HUES48 (cell line): ENCODE measurements at regions not wholly inside any gene's neighbourhood (a gene's known extent, or its start where the extent isn't known, plus 50 kb on each side); places are given as distances from the start of the nearest gene placed in this dataset.
"Not testable (repeated sequence)": the region's sequence is repeated elsewhere in the genome, so short reads cannot be mapped to it uniquely, and the experiment has no call there.

ENCODE experiments used
- H3K27ac ChIP-seq: one replicate; pipeline ENCODE4 v1.7.0; 2013; ENCODE audit warnings: low read depth, low read length, inconsistent platforms
- H3K27me3 ChIP-seq: 2 replicates; pipeline ENCODE4 v1.6.1; 2013; ENCODE audit warnings: mild to moderate bottlenecking, low read length; ENCODE audit not compliant: control insufficient read depth, insufficient read depth
- H3K36me3 ChIP-seq: 2 replicates; pipeline ENCODE4 v1.6.1; 2013; ENCODE audit warnings: low read length; ENCODE audit not compliant: control insufficient read depth, insufficient read depth
- H3K4me1 ChIP-seq: 2 replicates; pipeline ENCODE4 v1.6.1; 2013; ENCODE audit warnings: mild to moderate bottlenecking, low read length; ENCODE audit not compliant: control insufficient read depth, insufficient read depth
- H3K4me3 ChIP-seq: 2 replicates; pipeline ENCODE4 v1.5.1; 2013; ENCODE audit warnings: mild to moderate bottlenecking, low read depth, low read length
- H3K9ac ChIP-seq: 2 replicates; pipeline ENCODE4 v1.6.1; 2013; ENCODE audit warnings: mild to moderate bottlenecking, low read depth, low read length, moderate library complexity
- H3K9me3 ChIP-seq: 2 replicates; pipeline ENCODE4 v1.6.1; 2013; ENCODE audit warnings: low read length; ENCODE audit not compliant: control insufficient read depth, insufficient read depth

DNA sequence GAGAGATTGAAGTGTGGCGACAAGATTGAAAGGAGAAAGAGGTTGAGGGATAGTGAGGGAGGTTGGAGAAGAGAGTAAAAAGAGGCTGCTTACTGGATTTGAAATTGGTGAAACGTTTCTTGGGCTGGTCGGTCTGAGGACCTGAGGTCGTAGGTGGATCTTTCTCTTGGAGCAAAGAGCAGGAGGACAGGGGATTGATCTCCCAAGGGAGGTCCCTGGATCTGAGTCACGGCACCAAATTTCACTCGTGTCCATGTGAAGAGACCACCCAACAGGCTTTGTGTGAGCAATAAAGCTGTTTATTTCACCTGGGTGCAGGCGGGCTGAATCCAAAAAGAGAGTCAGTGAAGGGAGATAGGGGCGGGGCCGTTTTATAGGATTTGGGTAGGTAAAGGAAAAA lies 1027.3 kb downstream of the DNAJB9 start:
- H3K36me3 ChIP-seq, H3K9me3 ChIP-seq, H3K27ac ChIP-seq, H3K4me1 ChIP-seq, H3K27me3 ChIP-seq: not testable (repeated sequence)
- Histone ChIP-seq H3K9ac (peak overlapping the region; percentile 55; the same call in 1 of the 2 replicates), H3K4me3 (peak overlapping the region; percentile 42)

DNA sequence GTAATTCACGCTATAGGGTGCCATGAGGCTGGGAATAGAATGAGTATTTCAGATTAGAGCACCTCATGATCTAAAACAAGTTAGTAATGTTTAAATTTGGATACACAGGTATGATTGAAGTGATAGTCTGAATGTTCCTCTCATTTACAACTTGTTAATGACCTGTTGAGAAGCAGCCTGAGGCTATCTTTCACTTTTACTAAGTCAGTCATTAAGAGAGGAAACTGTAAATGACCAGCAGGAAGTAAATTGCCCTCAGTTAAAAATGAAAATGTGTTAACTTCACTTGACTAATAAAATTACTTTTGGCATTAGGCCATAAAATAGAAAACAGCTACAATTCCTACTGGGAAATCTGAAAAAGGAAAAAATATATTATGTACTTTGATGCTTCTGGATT lies 1042.0 kb downstream of the DNAJB9 start:
- Histone ChIP-seq H3K27me3 (no peaks in the 10 kb centered on the region), H3K9me3 (no peaks in the 10 kb centered on the region), H3K27ac (no peak overlapping the region), H3K4me1 (0 out of 2 replicates have a peak, but pooled peaks cover 8% of the 10 kb centered on the region), H3K9ac (no peak overlapping the region), H3K4me3 (no peak overlapping the region), H3K36me3 (no peaks in the 10 kb centered on the region)

DNA sequence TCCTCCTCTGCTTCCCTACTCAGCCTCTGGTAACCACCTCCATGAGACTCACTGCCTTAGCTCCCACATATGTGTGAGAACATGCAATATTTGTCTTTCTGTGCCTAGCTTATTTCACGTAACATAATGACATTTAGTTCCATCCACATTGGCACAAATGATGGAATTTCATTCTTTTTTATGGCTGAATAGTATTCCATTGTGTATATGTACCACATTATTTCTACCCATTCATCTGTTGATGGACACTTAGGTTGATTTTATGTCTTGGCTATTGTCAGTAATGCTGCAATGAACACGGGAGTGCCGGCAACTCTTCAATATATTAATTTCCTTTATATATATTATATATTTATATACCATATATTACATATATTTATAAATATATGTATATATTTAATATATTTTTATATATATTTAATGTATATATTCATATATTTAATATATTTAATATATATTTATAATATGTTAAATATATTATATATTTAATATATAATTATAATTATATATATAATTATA lies 1046.9 kb downstream of the DNAJB9 start:
- Histone ChIP-seq H3K27me3 (no peaks in the 10 kb centered on the region), H3K4me3 (no peak overlapping the region), H3K9me3 (no peaks in the 10 kb centered on the region), H3K27ac (no peak overlapping the region), H3K9ac (no peak overlapping the region), H3K4me1 (0 out of 2 replicates have a peak, but pooled peaks cover 5% of the 10 kb centered on the region), H3K36me3 (no peaks in the 10 kb centered on the region)

GRCh38 chr7:109622320-109622719 lies 1052.6 kb downstream of the DNAJB9 start:
- H3K27ac ChIP-seq: no peak overlapping the region
- H3K9ac ChIP-seq: no peak overlapping the region

GRCh38 chr7:109632890-109633289 lies 1063.2 kb downstream of the DNAJB9 start:
- not testable (repeated sequence) for H3K36me3 ChIP-seq, H3K9me3 ChIP-seq, H3K4me1 ChIP-seq, H3K4me3 ChIP-seq, H3K27me3 ChIP-seq, H3K27ac ChIP-seq, H3K9ac ChIP-seq

More at GRCh38 chr7:109622320-109622719, 1052.6 kb downstream of the DNAJB9 start:
- no peaks in the 10 kb centered on the region for H3K4me1 ChIP-seq
- no peak overlapping the region for H3K4me3 ChIP-seq
- peaks cover 10% of the 10 kb centered on the region; the same call in 1 of the 2 replicates for H3K9me3 ChIP-seq
- no peaks in the 10 kb centered on the region for H3K36me3 ChIP-seq
- H3K27me3 ChIP-seq: no peaks in the 10 kb centered on the region

DNA sequence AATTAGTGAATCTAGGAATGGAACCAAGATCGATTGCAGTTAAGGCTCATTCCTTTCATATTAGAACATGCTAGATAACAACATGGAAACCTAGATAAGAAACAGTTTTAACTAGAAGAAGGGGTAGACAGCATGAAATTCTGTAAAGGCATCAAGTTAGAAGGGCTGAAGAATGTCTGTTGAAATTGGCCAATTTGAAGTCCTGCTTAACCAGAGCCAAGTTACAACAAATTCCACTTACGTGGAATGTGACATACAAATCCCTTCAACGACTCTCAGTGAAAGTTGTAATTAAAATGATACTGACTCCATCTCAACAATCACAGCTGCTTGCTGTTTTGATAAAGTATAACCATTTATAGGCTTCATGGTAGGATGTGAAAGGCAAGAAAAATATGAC lies 1065.7 kb downstream of the DNAJB9 start:
- Histone ChIP-seq H3K27ac (no peak overlapping the region), H3K4me3 (no peak overlapping the region), H3K9ac (no peak overlapping the region), H3K4me1 (peaks cover 7% of the 10 kb centered on the region), H3K9me3 (peaks cover 9% of the 10 kb centered on the region), H3K36me3 (no peaks in the 10 kb centered on the region), H3K27me3 (no peaks in the 10 kb centered on the region)

- Histone ChIP-seq H3K27me3 (no peaks in the 10 kb centered on the region), H3K9me3 (peaks cover 7% of the 10 kb centered on the region), H3K27ac (no peak overlapping the region), H3K4me1 (peaks cover 7% of the 10 kb centered on the region), H3K4me3 (no peak overlapping the region), H3K9ac (no peak overlapping the region), H3K36me3 (no peaks in the 10 kb centered on the region)
Measured at GRCh38 chr7:109637428-109637990, 1067.8 kb downstream of the DNAJB9 start.

- no peaks in the 10 kb centered on the region for H3K36me3 ChIP-seq
- H3K4me3 ChIP-seq: no peak overlapping the region
- H3K9ac ChIP-seq: no peak overlapping the region
- peaks cover 7% of the 10 kb centered on the region for H3K4me1 ChIP-seq
- H3K9me3 ChIP-seq: peaks cover 2% of the 10 kb centered on the region; the same call in 1 of the 2 replicates
- no peak overlapping the region for H3K27ac ChIP-seq
- H3K27me3 ChIP-seq: no peaks in the 10 kb centered on the region
Measured at GRCh38 chr7:109638321-109638720, 1068.6 kb downstream of the DNAJB9 start.

GRCh38 chr7:109639561-109639960 lies 1069.9 kb downstream of the DNAJB9 start:
- H3K9ac ChIP-seq: no peak overlapping the region

DNA sequence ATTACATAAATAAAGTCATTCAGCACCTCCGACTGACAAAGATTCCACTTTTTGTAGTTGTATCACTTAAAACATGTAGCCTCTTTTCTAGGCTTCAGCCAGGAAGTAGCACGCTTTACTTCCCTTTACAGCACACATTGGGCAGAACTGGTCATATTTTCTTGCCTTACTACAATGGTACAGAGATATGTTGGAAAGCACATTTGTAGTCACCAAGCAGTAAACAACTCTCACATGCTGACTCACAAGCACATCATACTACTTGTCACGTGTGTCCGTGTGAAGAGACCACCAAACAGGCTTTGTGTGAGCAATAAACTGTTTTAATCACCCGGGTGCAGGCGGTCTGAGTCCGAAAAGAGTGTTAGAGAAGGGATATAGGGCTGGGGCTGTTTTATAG lies 1071.8 kb downstream of the DNAJB9 start:
- Histone ChIP-seq H3K36me3 (no peaks in the 10 kb centered on the region), H3K27ac (no peak overlapping the region), H3K9ac (no peak overlapping the region), H3K27me3 (no peaks in the 10 kb centered on the region), H3K9me3 (no peaks in the 10 kb centered on the region), H3K4me3 (no peak overlapping the region), H3K4me1 (peaks cover 7% of the 10 kb centered on the region)

More at GRCh38 chr7:109639561-109639960, 1069.9 kb downstream of the DNAJB9 start:
- no peaks in the 10 kb centered on the region for H3K27me3 ChIP-seq
- no peak overlapping the region for H3K27ac ChIP-seq
- H3K9me3 ChIP-seq: no peaks in the 10 kb centered on the region
- peaks cover 7% of the 10 kb centered on the region for H3K4me1 ChIP-seq
- no peak overlapping the region for H3K4me3 ChIP-seq
- no peaks in the 10 kb centered on the region for H3K36me3 ChIP-seq

DNA sequence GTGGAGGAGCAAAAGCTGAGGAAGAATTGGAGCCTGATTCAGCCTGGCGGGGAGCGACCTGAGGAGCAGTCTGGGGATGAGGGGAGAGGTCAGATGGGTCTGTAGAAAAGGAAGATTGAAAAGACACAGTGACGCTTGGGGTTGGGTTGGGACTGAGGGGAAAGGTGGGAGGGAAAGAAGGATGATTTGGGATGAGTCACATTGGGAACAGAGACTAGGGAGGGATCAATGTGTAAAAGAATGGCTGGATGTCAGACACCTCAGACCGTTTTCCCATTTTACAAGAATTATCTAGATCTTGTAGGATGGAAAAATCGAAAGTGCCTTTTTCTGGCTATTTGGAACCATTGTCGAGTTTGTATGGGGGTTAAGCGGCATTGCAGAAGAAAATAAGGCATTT lies 1076.5 kb downstream of the DNAJB9 start:
- H3K27ac ChIP-seq: no peak overlapping the region
- H3K4me1 ChIP-seq: no peaks in the 10 kb centered on the region
- no peaks in the 10 kb centered on the region for H3K36me3 ChIP-seq
- H3K27me3 ChIP-seq: no peaks in the 10 kb centered on the region
- H3K9ac ChIP-seq: no peak overlapping the region
- H3K9me3 ChIP-seq: no peaks in the 10 kb centered on the region
- H3K4me3 ChIP-seq: no peak overlapping the region
